GM12875 (cell line): ENCODE measurements at regions not wholly inside any gene's neighbourhood (a gene's known extent, or its start where the extent isn't known, plus 50 kb on each side); places are given as distances from the start of the nearest gene placed in this dataset.

Source experiments
- H3K4me3 ChIP-seq: one replicate; pipeline ENCODE4 v1.5.1; 2011; ENCODE audit warnings: low read depth, low read length, control low read depth
- TF ChIP-seq, protein P1 (sequence below): IDR thresholded peaks from 2 replicates; pipeline ENCODE4 v1.5.1; 2011; ENCODE audit warnings: low read depth, mild to moderate bottlenecking, control low read depth, inconsistent platforms, low read length, moderate library complexity, borderline replicate concordance; ENCODE audit not compliant: insufficient read depth

GRCh38 chr5:113965225-113965624 lies 396.6 kb upstream of the KCNN2 start:
- TF ChIP-seq, protein P1, sequence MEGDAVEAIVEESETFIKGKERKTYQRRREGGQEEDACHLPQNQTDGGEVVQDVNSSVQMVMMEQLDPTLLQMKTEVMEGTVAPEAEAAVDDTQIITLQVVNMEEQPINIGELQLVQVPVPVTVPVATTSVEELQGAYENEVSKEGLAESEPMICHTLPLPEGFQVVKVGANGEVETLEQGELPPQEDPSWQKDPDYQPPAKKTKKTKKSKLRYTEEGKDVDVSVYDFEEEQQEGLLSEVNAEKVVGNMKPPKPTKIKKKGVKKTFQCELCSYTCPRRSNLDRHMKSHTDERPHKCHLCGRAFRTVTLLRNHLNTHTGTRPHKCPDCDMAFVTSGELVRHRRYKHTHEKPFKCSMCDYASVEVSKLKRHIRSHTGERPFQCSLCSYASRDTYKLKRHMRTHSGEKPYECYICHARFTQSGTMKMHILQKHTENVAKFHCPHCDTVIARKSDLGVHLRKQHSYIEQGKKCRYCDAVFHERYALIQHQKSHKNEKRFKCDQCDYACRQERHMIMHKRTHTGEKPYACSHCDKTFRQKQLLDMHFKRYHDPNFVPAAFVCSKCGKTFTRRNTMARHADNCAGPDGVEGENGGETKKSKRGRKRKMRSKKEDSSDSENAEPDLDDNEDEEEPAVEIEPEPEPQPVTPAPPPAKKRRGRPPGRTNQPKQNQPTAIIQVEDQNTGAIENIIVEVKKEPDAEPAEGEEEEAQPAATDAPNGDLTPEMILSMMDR = no peak

DNA sequence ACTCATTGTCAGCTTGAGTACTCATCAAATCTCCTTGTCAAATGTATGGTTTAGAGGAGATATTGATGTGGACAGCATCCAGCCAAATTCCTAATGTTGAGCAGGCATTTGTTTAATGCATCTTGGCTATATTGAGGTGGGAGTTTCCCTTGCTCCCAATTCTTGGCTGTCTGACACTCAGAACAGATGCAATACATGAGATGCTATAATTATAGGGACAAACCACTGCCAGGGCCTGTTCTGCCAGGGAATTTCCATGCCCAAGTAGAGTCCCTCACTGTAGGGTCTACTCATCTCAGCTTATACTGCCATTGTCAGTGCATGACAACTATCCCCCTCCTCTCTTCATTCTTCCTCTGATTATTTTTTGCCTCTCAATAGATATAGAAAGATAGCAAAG lies 392.0 kb upstream of the KCNN2 start:
- TF ChIP-seq, protein P1 = no peak

More at GRCh38 chr5:113965225-113965624, 396.6 kb upstream of the KCNN2 start:
- no peak overlapping the region for H3K4me3 ChIP-seq

GRCh38 chr5:113971454-113971853 lies 390.4 kb upstream of the KCNN2 start:
- H3K4me3 ChIP-seq = no peak overlapping the region
- TF ChIP-seq, protein P1 = no peak

More for the DNA sequence above, 392.0 kb upstream of the KCNN2 start:
- no peak overlapping the region for H3K4me3 ChIP-seq

DNA sequence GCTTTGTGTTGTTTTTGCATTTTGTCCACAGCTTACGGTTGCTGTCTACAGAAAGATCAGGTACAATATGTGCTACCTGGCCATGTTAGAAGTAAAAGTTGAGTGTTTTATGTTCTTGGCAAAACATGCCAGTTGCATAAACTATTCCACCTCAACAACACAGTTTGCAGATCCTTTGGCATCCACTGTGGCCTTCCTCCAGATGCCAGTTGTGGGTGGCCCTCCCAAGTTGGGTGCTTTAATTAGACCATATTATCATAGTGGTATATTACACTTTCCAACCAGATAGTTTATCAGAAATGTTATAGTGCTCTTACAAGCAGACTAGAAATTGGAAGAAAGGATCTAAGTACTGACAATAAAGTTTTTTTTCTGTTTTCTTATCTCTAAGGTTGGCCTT lies 386.9 kb upstream of the KCNN2 start:
- no peak overlapping the region for H3K4me3 ChIP-seq

GRCh38 chr5:113984928-113985327 lies 376.9 kb upstream of the KCNN2 start:
- TF ChIP-seq, protein P1 = no peak
- H3K4me3 ChIP-seq = no peak overlapping the region

More for the DNA sequence above, 386.9 kb upstream of the KCNN2 start:
- TF ChIP-seq, protein P1 = no peak

DNA sequence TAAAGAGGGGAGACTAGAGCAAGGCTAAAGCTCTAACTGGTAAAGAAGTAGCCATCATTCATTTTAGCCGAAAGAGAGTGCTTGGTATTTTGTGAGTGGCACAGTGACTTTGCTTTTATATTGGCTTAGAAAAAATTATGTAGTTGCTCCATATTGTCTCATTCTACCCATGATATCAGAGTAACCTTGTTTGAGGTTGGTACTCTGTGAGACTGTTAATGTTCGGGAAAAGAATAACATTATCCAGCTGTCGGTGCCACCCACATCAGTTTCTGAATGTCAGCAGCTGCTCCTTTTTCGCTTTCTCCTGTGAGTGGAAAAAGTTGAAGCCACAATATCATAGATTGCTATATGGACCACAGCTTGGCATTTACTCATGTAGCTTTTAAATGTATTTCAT lies 376.4 kb upstream of the KCNN2 start:
- no peak overlapping the region for H3K4me3 ChIP-seq
- TF ChIP-seq, protein P1 = no peak

GRCh38 chr5:113989278-113989912 lies 372.5 kb upstream of the KCNN2 start:
- no peak overlapping the region for H3K4me3 ChIP-seq
- TF ChIP-seq, protein P1 = no peak
